ENCODE measurements at regions not wholly inside any gene's neighbourhood (a gene's known extent, or its start where the extent isn't known, plus 50 kb on each side); places are given as distances from the start of the nearest gene placed in this dataset.

DNA sequence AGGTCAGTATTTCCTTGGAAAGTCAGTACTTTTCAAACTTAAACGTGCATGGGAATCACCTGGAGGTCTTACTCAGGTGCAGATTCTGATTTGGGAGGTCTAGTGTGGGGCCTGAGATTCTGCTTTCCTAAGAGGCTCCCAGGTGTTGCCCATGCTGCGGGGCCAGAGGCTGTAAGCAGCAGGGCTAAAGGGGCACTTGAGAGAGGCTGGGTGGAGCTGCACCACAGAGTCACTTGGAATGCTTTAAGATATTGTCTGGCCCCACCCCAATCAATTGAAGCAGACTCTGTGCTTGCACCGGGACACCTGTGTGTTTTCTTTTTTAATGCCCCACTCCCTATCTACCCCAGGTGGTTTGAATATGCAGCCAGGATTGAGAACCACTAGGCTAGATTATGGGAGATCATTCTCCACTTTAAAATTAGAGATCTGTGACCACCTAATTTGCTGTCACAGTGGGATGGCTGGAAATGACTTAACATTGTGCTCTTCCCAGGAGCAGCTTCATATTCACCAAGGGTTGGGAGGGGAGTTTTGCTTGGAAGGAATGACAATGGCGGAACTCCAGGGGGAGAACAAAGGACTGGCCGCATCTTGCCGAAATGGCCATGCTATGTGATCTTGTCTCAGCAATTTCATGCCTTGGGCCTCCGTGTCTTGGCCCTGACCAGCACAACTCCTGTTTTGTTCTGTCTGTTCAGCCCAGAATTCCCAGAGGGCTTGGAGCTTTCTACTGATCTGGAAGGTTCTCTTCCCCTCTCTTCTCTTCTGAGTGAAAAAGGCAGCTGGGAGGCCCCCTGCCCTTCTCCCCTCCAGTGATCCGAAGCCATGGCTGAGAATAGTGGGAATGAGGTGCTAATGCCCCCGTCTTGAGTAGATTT, 80.2 kb downstream of the FAM241B start:
- TF ChIP-seq, protein P1, sequence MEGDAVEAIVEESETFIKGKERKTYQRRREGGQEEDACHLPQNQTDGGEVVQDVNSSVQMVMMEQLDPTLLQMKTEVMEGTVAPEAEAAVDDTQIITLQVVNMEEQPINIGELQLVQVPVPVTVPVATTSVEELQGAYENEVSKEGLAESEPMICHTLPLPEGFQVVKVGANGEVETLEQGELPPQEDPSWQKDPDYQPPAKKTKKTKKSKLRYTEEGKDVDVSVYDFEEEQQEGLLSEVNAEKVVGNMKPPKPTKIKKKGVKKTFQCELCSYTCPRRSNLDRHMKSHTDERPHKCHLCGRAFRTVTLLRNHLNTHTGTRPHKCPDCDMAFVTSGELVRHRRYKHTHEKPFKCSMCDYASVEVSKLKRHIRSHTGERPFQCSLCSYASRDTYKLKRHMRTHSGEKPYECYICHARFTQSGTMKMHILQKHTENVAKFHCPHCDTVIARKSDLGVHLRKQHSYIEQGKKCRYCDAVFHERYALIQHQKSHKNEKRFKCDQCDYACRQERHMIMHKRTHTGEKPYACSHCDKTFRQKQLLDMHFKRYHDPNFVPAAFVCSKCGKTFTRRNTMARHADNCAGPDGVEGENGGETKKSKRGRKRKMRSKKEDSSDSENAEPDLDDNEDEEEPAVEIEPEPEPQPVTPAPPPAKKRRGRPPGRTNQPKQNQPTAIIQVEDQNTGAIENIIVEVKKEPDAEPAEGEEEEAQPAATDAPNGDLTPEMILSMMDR (IDR thresholded peaks at IDR 0.05), result no peak
- TF ChIP-seq POLR2A (IDR thresholded peaks at IDR 0.05), result no peak

Data from prostate gland (tissue), 2 donors.